MCF 10A (cell line): ENCODE measurements at regions not wholly inside any gene's neighbourhood (a gene's known extent, or its start where the extent isn't known, plus 50 kb on each side); places are given as distances from the start of the nearest gene placed in this dataset.

ENCODE experiments used
- BruUV-seq: library from RNA; stranded (reverse); fragments of 400-500 nt; replicated peaks from 2 replicates; lab custom pipeline; 2021; lab: Mats Ljungman, UMichigan
- CTCF ChIA-PET: fragments of 300-600 bp; sonication (Branson Sonifier 250); formaldehyde crosslinking; extraction: SDS; loops from one replicate; lab custom pipeline; 2021; ENCODE audit warnings: antibody characterized with exemption, inconsistent platforms; lab: Yijun Ruan, JAX
- POLR2A ChIA-PET: fragments of 300-600, 350-650 bp; sonication (Branson Sonifier 250); formaldehyde crosslinking; extraction: SDS; loops from one replicate; lab custom pipeline; 2020; ENCODE audit warnings: antibody characterized with exemption, inconsistent platforms; lab: Yijun Ruan, JAX
- DNase-seq: peaks from one replicate; pipeline ENCODE4 v3.0.0-alpha.2; 2018; ENCODE audit not compliant: unreplicated experiment
- H3K27ac Mint-ChIP-seq: one replicate; pipeline ENCODE4 v1.8.0; 2022; ENCODE audit warnings: mild to moderate bottlenecking, low read depth, mixed read lengths; ENCODE audit not compliant: unreplicated experiment
- H3K27me3 Mint-ChIP-seq: one replicate; pipeline ENCODE4 v1.8.0; 2022; ENCODE audit warnings: mixed read lengths; ENCODE audit not compliant: insufficient read depth, unreplicated experiment
- H3K36me3 Mint-ChIP-seq: one replicate; pipeline ENCODE4 v1.8.0; 2022; ENCODE audit warnings: mild to moderate bottlenecking, moderate library complexity, mixed read lengths; ENCODE audit not compliant: insufficient read depth, unreplicated experiment
- H3K4me1 Mint-ChIP-seq: one replicate; pipeline ENCODE4 v1.8.0; 2022; ENCODE audit warnings: mixed read lengths; ENCODE audit not compliant: insufficient read depth, unreplicated experiment
- H3K4me3 Mint-ChIP-seq: one replicate; pipeline ENCODE4 v1.8.0; 2022; ENCODE audit warnings: mild to moderate bottlenecking, moderate library complexity, mixed read lengths; ENCODE audit not compliant: unreplicated experiment
- H3K9me3 Mint-ChIP-seq: one replicate; pipeline ENCODE4 v1.8.0; 2022; ENCODE audit warnings: mixed read lengths; ENCODE audit not compliant: unreplicated experiment
- intact Hi-C: fragments of 100-400 bp; cut with micrococcal nuclease; formaldehyde crosslinking; loops from 2 replicates; pipeline ENCODE4 v1.14.1; 2022
- TF ChIP-seq, protein P1 (sequence below): fragments of 200-600 bp; IDR thresholded peaks from one replicate; pipeline ENCODE4 v1.8.0; 2022; ENCODE audit warnings: antibody characterized with exemption, mild to moderate bottlenecking; ENCODE audit not compliant: unreplicated experiment

GRCh38 chrX:149230689-149231088 lies 274.4 kb downstream of the IDS start:
- ChIA-PET CTCF (no interaction called here), POLR2A (no interaction called here)
- Mint-ChIP-seq H3K9me3 (peaks cover 33% of the 10 kb centered on the region), H3K27ac (no peak overlapping the region), H3K4me3 (no peak overlapping the region), H3K27me3 (no peaks in the 10 kb centered on the region), H3K36me3 (no peaks in the 10 kb centered on the region), H3K4me1 (no peaks in the 10 kb centered on the region)
- TF ChIP-seq, protein P1, sequence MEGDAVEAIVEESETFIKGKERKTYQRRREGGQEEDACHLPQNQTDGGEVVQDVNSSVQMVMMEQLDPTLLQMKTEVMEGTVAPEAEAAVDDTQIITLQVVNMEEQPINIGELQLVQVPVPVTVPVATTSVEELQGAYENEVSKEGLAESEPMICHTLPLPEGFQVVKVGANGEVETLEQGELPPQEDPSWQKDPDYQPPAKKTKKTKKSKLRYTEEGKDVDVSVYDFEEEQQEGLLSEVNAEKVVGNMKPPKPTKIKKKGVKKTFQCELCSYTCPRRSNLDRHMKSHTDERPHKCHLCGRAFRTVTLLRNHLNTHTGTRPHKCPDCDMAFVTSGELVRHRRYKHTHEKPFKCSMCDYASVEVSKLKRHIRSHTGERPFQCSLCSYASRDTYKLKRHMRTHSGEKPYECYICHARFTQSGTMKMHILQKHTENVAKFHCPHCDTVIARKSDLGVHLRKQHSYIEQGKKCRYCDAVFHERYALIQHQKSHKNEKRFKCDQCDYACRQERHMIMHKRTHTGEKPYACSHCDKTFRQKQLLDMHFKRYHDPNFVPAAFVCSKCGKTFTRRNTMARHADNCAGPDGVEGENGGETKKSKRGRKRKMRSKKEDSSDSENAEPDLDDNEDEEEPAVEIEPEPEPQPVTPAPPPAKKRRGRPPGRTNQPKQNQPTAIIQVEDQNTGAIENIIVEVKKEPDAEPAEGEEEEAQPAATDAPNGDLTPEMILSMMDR = no peak
- no TSS peak for BruUV-seq
- intact Hi-C loops = no loop called here
- no peak for DNase-seq

GRCh38 chrX:149223854-149224253 lies 281.3 kb downstream of the IDS start:
- no peaks in the 10 kb centered on the region for H3K4me1 Mint-ChIP-seq
- no TSS peak for BruUV-seq
- CTCF ChIA-PET = interaction anchor here (1.1 kb wide), 1 partner anchor 10 kb away, joined by 3 read pairs; no protein-coding TSS in a partner anchor

DNA sequence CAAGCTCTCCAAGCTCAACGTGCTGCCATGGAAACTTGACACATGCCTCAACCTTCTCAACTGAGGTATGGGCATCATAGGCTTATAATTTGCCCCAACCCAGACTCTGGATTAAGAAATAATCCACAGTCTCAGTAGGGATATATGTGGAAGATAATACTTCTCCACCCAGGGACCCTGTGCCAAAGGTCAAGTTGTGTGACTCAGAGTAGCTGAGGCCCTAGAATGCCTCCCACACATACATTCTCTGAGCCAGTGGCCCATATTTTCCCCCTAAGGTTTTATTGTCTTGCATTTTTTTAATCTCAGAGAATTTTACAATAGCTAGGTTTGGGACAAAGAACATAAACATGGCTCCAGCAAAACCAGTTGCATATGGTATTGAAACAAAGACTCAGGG lies 283.1 kb downstream of the IDS start:
- DNase-seq = no peak
- BruUV-seq = no TSS peak
- CTCF ChIA-PET = interaction anchor here (1.0 kb wide), 1 partner anchor 64 kb away, joined by 3 read pairs; no protein-coding TSS in a partner anchor
- H3K36me3 Mint-ChIP-seq = no peaks in the 10 kb centered on the region
- peaks cover 2% of the 10 kb centered on the region for H3K9me3 Mint-ChIP-seq
- no peaks in the 10 kb centered on the region for H3K4me1 Mint-ChIP-seq
- no peak overlapping the region for H3K27ac Mint-ChIP-seq
- POLR2A ChIA-PET = no interaction called here
- intact Hi-C loops = no loop called here
- no peak overlapping the region for H3K4me3 Mint-ChIP-seq
- TF ChIP-seq, protein P1 = no peak
- H3K27me3 Mint-ChIP-seq = no peaks in the 10 kb centered on the region

More at GRCh38 chrX:149223854-149224253, 281.3 kb downstream of the IDS start:
- H3K36me3 Mint-ChIP-seq = no peaks in the 10 kb centered on the region
- no peak for DNase-seq
- H3K27ac Mint-ChIP-seq = no peak overlapping the region
- intact Hi-C loops = no loop called here
- POLR2A ChIA-PET = no interaction called here
- H3K9me3 Mint-ChIP-seq = peaks cover 20% of the 10 kb centered on the region
- TF ChIP-seq, protein P1 = no peak
- no peak overlapping the region for H3K4me3 Mint-ChIP-seq
- no peaks in the 10 kb centered on the region for H3K27me3 Mint-ChIP-seq

DNA sequence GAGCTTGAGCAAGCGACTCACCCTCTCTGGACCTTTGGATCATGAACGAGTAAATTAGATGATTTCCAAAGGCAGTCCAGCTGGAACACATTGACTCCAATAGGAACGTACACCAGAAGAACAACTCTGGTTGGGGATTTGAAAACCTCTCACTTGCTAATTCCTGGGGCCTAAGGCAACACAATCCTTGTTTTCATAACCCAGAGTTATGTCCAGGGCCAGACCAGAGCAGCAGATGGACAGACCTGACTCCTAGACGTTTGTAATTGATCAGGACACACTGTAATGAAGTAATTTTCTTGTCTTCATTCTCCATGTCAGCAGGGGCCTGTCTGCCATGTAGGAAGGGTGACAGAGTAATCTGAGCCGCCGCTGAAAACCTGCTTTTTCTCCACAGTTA lies 283.9 kb downstream of the IDS start:
- TF ChIP-seq, protein P1 = no peak
- Mint-ChIP-seq H3K36me3 (no peaks in the 10 kb centered on the region), H3K27ac (no peak overlapping the region), H3K4me1 (no peaks in the 10 kb centered on the region), H3K4me3 (no peak overlapping the region), H3K27me3 (no peaks in the 10 kb centered on the region), H3K9me3 (peaks cover 4% of the 10 kb centered on the region)
- DNase-seq = no peak
- intact Hi-C loops = no loop called here
- BruUV-seq = no TSS peak
- CTCF ChIA-PET = interaction anchor here (1.0 kb wide), 1 partner anchor 65 kb away, joined by 3 read pairs; no protein-coding TSS in a partner anchor
- POLR2A ChIA-PET = no interaction called here
